ENCODE measurements at regions not wholly inside any gene's neighbourhood (a gene's known extent, or its start where the extent isn't known, plus 50 kb on each side); places are given as distances from the start of the nearest gene placed in this dataset.

GRCh38 chr12:92603741-92604432 is 98.9 kb upstream of the PLEKHG7 start:
- Histone ChIP-seq H3K4me3 (no peak overlapping the region), H3K9me3 (no peaks in the 10 kb centered on the region), H3K36me3 (no peaks in the 10 kb centered on the region), H3K4me1 (peaks cover 12% of the 10 kb centered on the region), H3K27me3 (no peaks in the 10 kb centered on the region), H3K27ac (peak overlapping the region; percentile 40)
- no peak for DNase-seq (ENCODE audit: extremely low spot score in 2 of 2)
- intact Hi-C loops (cut with DNase I): no loop called here
- TF ChIP-seq POLR2A (IDR thresholded peaks at IDR 0.05): no peak
- TF ChIP-seq CTCF (IDR thresholded peaks at IDR 0.05): peak in 1 of 3 experiments; percentile 4

GRCh38 chr12:92602930-92603623 is 99.7 kb upstream of the PLEKHG7 start:
- Histone ChIP-seq H3K36me3 (no peaks in the 10 kb centered on the region), H3K27ac (no peak overlapping the region), H3K27me3 (no peaks in the 10 kb centered on the region), H3K4me1 (peaks cover 12% of the 10 kb centered on the region), H3K9me3 (no peaks in the 10 kb centered on the region), H3K4me3 (no peak overlapping the region)
- intact Hi-C loops (cut with DNase I): no loop called here
- TF ChIP-seq CTCF (IDR thresholded peaks at IDR 0.05) (no peak), POLR2A (IDR thresholded peaks at IDR 0.05) (no peak), POLR2AphosphoS5 (IDR thresholded peaks at IDR 0.05; ENCODE audit: insufficient read depth in 1 of 2, low read depth in 1 of 2) (no peak)
- no peak for DNase-seq (ENCODE audit: extremely low spot score in 2 of 2)

GRCh38 chr12:92602476-92602875 is 100.3 kb upstream of the PLEKHG7 start:
- peak in 1 of 2 donors; percentile 14 for TF ChIP-seq POLR2AphosphoS5 (IDR thresholded peaks at IDR 0.05; ENCODE audit: insufficient read depth in 1 of 2, low read depth in 1 of 2)
- no peak for TF ChIP-seq POLR2A (IDR thresholded peaks at IDR 0.05)
- TF ChIP-seq CTCF (IDR thresholded peaks at IDR 0.05): no peak

GRCh38 chr12:92601680-92602079 is 101.1 kb upstream of the PLEKHG7 start:
- Histone ChIP-seq H3K4me3 (no peak overlapping the region), H3K9me3 (no peaks in the 10 kb centered on the region), H3K4me1 (peaks cover 12% of the 10 kb centered on the region), H3K27me3 (no peaks in the 10 kb centered on the region), H3K36me3 (no peaks in the 10 kb centered on the region), H3K27ac (no peak overlapping the region)
- DNase-seq (ENCODE audit: extremely low spot score in 2 of 2): no peak
- TF ChIP-seq POLR2A (IDR thresholded peaks at IDR 0.05) (no peak), CTCF (IDR thresholded peaks at IDR 0.05) (no peak), POLR2AphosphoS5 (IDR thresholded peaks at IDR 0.05; ENCODE audit: insufficient read depth in 1 of 2, low read depth in 1 of 2) (no peak)
- intact Hi-C loops (cut with DNase I): no loop called here

More at GRCh38 chr12:92602476-92602875, 100.3 kb upstream of the PLEKHG7 start:
- Histone ChIP-seq H3K4me1 (peaks cover 12% of the 10 kb centered on the region), H3K27me3 (no peaks in the 10 kb centered on the region), H3K9me3 (no peaks in the 10 kb centered on the region), H3K36me3 (no peaks in the 10 kb centered on the region), H3K27ac (no peak overlapping the region), H3K4me3 (no peak overlapping the region)
- intact Hi-C loops (cut with DNase I): no loop called here
- no peak for DNase-seq (ENCODE audit: extremely low spot score in 2 of 2)

- Histone ChIP-seq H3K4me1 (peaks cover 12% of the 10 kb centered on the region), H3K36me3 (no peaks in the 10 kb centered on the region), H3K27ac (no peak overlapping the region), H3K27me3 (no peaks in the 10 kb centered on the region), H3K9me3 (no peaks in the 10 kb centered on the region), H3K4me3 (no peak overlapping the region)
- intact Hi-C loops (cut with DNase I): no loop called here
- no peak for DNase-seq (ENCODE audit: extremely low spot score in 2 of 2)
- TF ChIP-seq CTCF (IDR thresholded peaks at IDR 0.05): no peak
- TF ChIP-seq POLR2A (IDR thresholded peaks at IDR 0.05): no peak
- no peak for TF ChIP-seq POLR2AphosphoS5 (IDR thresholded peaks at IDR 0.05; ENCODE audit: insufficient read depth in 1 of 2, low read depth in 1 of 2)
Observed at GRCh38 chr12:92601176-92601575, 101.6 kb upstream of the PLEKHG7 start.
